Activated CD4-positive, alpha-beta T cell treated with anti-CD3 and anti-CD28 coated beads, Interleukin-2, amount 10 ng/mL, durations not matched to agents 7 days and 5 days (primary cell): ENCODE measurements at regions not wholly inside any gene's neighbourhood (a gene's known extent, or its start where the extent isn't known, plus 50 kb on each side); places are given as distances from the start of the nearest gene placed in this dataset.
"Not testable (repeated sequence)": the region's sequence is repeated elsewhere in the genome, so short reads cannot be mapped to it uniquely, and the experiment has no call there.

ENCODE experiments used
- CTCF ChIA-PET: fragments of 350-600 bp; sonication (Branson Sonifier 250); formaldehyde crosslinking; loops from one replicate; lab custom pipeline; 2021; ENCODE audit warnings: antibody characterized with exemption; lab: Charles Lee
- POLR2A ChIA-PET: fragments of 350-600 bp; sonication (Branson Sonifier 250); formaldehyde crosslinking; loops from one replicate; lab custom pipeline; 2021; ENCODE audit warnings: antibody characterized with exemption; lab: Charles Lee
- DNase-seq: peaks from one replicate; pipeline ENCODE4 v3.0.0-alpha.2; 2020
- H3K27ac Mint-ChIP-seq: one replicate; pipeline ENCODE4 v1.8.0; 2021; ENCODE audit warnings: mild to moderate bottlenecking, moderate library complexity, mixed read lengths
- H3K27me3 Mint-ChIP-seq: one replicate; pipeline ENCODE4 v1.8.0; 2021; ENCODE audit warnings: mixed read lengths
- H3K36me3 Mint-ChIP-seq: one replicate; pipeline ENCODE4 v1.8.0; 2021; ENCODE audit warnings: low read depth, mixed read lengths
- H3K4me1 Mint-ChIP-seq: one replicate; pipeline ENCODE4 v1.8.0; 2021; ENCODE audit warnings: mixed read lengths
- H3K4me3 Mint-ChIP-seq: one replicate; pipeline ENCODE4 v1.8.0; 2021; ENCODE audit warnings: mild to moderate bottlenecking, moderate library complexity, mixed read lengths
- H3K9me3 Mint-ChIP-seq: one replicate; pipeline ENCODE4 v1.8.0; 2021; ENCODE audit warnings: mixed read lengths

DNA sequence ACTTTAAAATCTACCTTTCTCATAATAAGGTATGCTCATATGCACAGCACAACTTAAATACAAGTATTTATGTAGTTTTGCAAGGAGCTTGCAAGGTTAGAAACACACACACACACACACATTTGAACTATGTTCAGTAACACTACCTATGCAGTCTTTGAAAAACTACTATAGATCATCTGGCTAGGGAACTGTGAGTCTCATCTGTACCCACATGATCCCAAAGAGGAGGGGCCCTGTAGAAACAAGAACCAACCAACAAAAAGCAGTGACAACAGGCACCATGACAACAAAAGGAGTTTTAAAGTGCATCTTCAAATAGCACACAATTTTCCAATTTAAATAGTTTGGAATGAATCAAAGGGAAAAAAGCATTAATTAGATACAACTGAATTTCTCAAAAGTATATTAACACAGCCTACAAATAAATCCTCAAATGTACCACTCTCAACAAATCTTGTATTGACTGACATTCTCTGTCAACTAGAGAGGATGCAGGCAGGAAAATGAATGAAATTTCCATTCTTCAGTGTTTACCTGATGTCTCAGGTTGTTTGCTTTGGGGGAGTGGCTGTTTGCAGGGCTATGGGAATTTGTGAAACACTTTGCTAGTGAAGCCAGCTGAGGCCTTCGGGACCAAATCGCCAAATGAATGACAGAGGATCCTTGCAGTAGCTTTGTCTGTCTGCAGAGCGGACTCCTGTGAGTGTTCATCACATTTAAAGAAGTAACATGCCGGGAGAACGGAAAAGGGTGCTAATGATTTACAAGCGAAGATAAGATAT is 297.6 kb downstream of the BCL2L11 start:
- H3K27ac Mint-ChIP-seq, H3K27me3 Mint-ChIP-seq, POLR2A ChIA-PET, DNase-seq, H3K36me3 Mint-ChIP-seq, H3K4me3 Mint-ChIP-seq, CTCF ChIA-PET, H3K9me3 Mint-ChIP-seq, H3K4me1 Mint-ChIP-seq: not testable (repeated sequence)

DNA sequence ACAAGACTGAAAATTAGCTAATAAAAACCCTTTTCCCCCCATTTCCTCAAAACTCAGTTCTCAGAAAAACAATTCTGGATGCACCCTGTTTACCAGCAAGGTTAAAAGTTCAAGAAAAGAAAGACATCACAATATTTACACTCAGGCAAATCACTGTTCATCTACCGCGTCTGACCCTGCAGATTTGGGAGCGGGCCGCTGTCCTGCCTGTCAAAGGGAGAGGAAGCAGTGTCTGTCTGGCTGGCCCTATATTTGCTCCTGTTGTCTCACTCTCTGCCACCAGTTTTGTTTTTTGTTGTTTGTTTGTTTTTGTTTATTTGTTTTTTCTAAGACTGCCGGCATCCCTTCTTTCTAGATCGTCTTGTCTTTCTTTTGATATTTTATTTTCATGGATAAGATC is 299.4 kb downstream of the BCL2L11 start:
- H3K27ac Mint-ChIP-seq, H3K36me3 Mint-ChIP-seq, POLR2A ChIA-PET, H3K4me3 Mint-ChIP-seq, CTCF ChIA-PET, DNase-seq, H3K4me1 Mint-ChIP-seq, H3K9me3 Mint-ChIP-seq, H3K27me3 Mint-ChIP-seq: not testable (repeated sequence)

DNA sequence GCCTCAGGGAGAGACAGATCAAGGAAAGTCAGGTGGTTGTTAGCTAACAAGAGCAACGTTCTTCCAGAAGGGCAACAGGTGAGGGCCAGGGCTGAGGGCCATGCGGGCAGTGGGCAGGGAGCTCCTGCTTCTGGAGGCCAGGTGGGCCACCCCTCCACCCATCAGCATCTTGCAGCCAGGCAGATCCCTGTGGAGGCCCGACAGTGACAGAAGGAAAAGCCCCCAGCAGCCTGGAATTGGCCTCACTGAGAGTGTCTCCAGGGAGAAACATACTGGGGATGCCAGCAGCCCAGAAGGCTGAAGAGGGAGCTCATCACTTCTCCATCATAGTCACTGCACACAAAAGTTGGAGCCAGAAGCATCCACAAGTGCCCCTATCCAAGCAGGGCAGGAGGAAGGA is 300.1 kb downstream of the BCL2L11 start:
- H3K9me3 Mint-ChIP-seq, H3K27me3 Mint-ChIP-seq, CTCF ChIA-PET, H3K4me3 Mint-ChIP-seq, H3K27ac Mint-ChIP-seq, H3K4me1 Mint-ChIP-seq, DNase-seq, POLR2A ChIA-PET, H3K36me3 Mint-ChIP-seq: not testable (repeated sequence)

- DNase-seq, H3K4me1 Mint-ChIP-seq, H3K9me3 Mint-ChIP-seq, H3K36me3 Mint-ChIP-seq, POLR2A ChIA-PET, H3K27me3 Mint-ChIP-seq, H3K4me3 Mint-ChIP-seq, CTCF ChIA-PET, H3K27ac Mint-ChIP-seq: not testable (repeated sequence)
Observed at GRCh38 chr2:111421949-111422348, 301.2 kb downstream of the BCL2L11 start.

DNA sequence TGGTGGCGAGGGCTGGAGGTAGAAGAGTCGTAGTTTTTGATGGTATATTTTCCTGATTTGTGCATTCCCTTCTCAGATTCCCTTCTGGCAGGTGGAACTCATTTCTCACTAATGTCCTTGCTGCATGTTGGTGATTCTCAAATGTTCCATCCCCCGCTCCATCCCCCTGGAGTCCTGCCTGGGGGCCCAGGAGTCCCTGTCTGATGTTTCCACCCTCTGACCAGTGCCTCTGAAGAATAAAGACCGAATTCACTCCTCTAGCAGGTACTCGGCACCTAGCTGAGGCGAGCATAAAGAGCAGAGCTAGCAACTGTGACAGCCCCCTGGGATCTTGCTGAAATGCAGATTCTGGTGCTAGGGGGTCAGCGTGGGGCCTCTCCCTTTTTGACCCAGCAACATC is 301.8 kb downstream of the BCL2L11 start:
- POLR2A ChIA-PET, H3K27ac Mint-ChIP-seq, CTCF ChIA-PET, H3K4me3 Mint-ChIP-seq, H3K27me3 Mint-ChIP-seq, H3K36me3 Mint-ChIP-seq, H3K9me3 Mint-ChIP-seq, DNase-seq, H3K4me1 Mint-ChIP-seq: not testable (repeated sequence)

GRCh38 chr2:111423184-111423583 is 302.5 kb downstream of the BCL2L11 start:
- DNase-seq, H3K9me3 Mint-ChIP-seq, H3K4me3 Mint-ChIP-seq, POLR2A ChIA-PET, H3K27me3 Mint-ChIP-seq, H3K4me1 Mint-ChIP-seq, H3K36me3 Mint-ChIP-seq, H3K27ac Mint-ChIP-seq, CTCF ChIA-PET: not testable (repeated sequence)

GRCh38 chr2:111424176-111424575 is 303.5 kb downstream of the BCL2L11 start:
- CTCF ChIA-PET, DNase-seq, H3K4me3 Mint-ChIP-seq, H3K27me3 Mint-ChIP-seq, H3K36me3 Mint-ChIP-seq, H3K27ac Mint-ChIP-seq, H3K9me3 Mint-ChIP-seq, POLR2A ChIA-PET: not testable (repeated sequence)
- H3K4me1 Mint-ChIP-seq = peaks cover 12% of the 10 kb centered on the region

DNA sequence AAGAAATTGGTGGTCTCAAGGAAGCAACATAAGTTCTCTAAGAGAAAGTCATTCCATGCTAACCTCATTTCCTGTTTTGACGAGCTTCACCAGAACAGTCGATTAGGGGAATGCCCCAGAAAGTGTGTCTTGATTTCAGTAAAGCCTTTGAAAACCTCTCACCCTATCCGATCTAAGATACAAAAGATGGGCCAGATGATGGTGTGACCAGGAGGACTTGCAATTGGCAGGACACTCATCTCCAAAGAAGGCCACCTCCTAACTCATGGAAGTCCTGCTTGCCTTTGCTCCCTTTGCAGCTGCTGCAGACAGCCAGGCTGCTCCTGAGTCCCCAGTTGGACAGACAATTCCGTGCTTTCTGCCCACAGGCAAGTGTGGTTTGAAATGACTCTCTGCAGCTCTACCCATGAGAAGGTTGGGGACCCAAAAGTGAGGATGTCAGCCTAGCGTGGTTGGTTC is 304.2 kb downstream of the BCL2L11 start:
- H3K27ac Mint-ChIP-seq, POLR2A ChIA-PET, H3K4me3 Mint-ChIP-seq, DNase-seq, H3K27me3 Mint-ChIP-seq, CTCF ChIA-PET, H3K36me3 Mint-ChIP-seq, H3K9me3 Mint-ChIP-seq: not testable (repeated sequence)
- H3K4me1 Mint-ChIP-seq = peaks cover 15% of the 10 kb centered on the region

- DNase-seq, H3K27me3 Mint-ChIP-seq, H3K4me3 Mint-ChIP-seq, POLR2A ChIA-PET, H3K27ac Mint-ChIP-seq, H3K9me3 Mint-ChIP-seq, H3K36me3 Mint-ChIP-seq, CTCF ChIA-PET: not testable (repeated sequence)
- peaks cover 16% of the 10 kb centered on the region for H3K4me1 Mint-ChIP-seq
Observed at GRCh38 chr2:111425789-111426201, 305.1 kb downstream of the BCL2L11 start.

GRCh38 chr2:111427346-111427745 is 306.6 kb downstream of the BCL2L11 start:
- H3K9me3 Mint-ChIP-seq, POLR2A ChIA-PET, DNase-seq, H3K27me3 Mint-ChIP-seq, CTCF ChIA-PET, H3K4me3 Mint-ChIP-seq, H3K27ac Mint-ChIP-seq, H3K36me3 Mint-ChIP-seq: not testable (repeated sequence)
- peaks cover 19% of the 10 kb centered on the region for H3K4me1 Mint-ChIP-seq

DNA sequence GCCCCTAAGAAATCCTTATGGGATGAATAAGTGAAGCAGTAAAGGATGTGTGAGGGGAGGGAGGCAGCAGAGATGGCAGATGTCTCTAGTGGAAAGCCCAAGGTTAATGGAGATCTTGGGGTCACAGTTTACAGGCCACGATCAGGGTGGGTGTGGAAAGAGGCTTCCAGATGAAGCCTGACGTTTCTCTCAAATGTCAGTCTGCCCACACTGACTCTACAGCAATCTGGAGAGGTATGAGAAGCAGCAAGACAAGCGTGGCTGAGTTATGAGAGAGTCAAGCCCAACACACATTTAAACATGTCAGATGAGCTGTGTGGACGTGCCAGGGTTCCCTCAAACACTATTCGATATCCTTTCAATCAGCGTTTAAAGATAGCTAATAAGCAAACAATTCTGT is 308.2 kb downstream of the BCL2L11 start:
- H3K36me3 Mint-ChIP-seq, POLR2A ChIA-PET, CTCF ChIA-PET, H3K27me3 Mint-ChIP-seq, H3K4me3 Mint-ChIP-seq, DNase-seq, H3K9me3 Mint-ChIP-seq: not testable (repeated sequence)
- H3K27ac Mint-ChIP-seq = peak overlapping the region; percentile 58
- peaks cover 25% of the 10 kb centered on the region for H3K4me1 Mint-ChIP-seq

DNA sequence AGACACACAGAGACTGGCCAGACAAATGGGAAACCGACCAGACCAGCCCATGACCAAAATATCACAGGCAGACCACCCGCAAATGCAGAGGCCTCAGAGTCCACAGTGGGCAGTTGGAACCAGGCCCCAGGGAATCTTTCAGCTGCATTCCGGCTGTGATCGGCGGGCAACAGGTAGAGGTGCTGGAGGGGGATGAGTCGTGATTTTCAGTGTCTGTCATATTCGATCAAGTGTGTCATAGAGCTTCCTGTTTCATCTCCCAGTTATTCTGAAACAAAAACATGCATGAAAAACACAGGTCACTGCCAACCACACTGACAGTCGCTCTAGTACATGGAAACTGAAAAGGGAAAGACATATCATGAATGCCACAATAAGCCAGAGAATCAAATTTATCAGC is 308.6 kb downstream of the BCL2L11 start:
- DNase-seq = not testable (repeated sequence)

GRCh38 chr2:111430817-111431661 is 310.3 kb downstream of the BCL2L11 start:
- H3K9me3 Mint-ChIP-seq, H3K4me3 Mint-ChIP-seq, POLR2A ChIA-PET, H3K27ac Mint-ChIP-seq, DNase-seq, H3K27me3 Mint-ChIP-seq, H3K36me3 Mint-ChIP-seq, CTCF ChIA-PET: not testable (repeated sequence)
- peaks cover 21% of the 10 kb centered on the region for H3K4me1 Mint-ChIP-seq

More for the DNA sequence above, 308.6 kb downstream of the BCL2L11 start:
- H3K27me3 Mint-ChIP-seq, H3K4me3 Mint-ChIP-seq, H3K9me3 Mint-ChIP-seq, H3K27ac Mint-ChIP-seq, H3K36me3 Mint-ChIP-seq, POLR2A ChIA-PET, CTCF ChIA-PET: not testable (repeated sequence)
- peaks cover 25% of the 10 kb centered on the region for H3K4me1 Mint-ChIP-seq
